Adrenal gland (tissue), 5 donors: ENCODE measurements at regions not wholly inside any gene's neighbourhood (a gene's known extent, or its start where the extent isn't known, plus 50 kb on each side); places are given as distances from the start of the nearest gene placed in this dataset.

Experiments
- CTCF ChIP-seq, 6 experiments: fragments of 450-650 bp in 4 of 6; fragments of 200-600 bp in 2 of 6; sonication (generic) in 1 of 6; IDR thresholded peaks; 1 replicate in 5 of 6; 2 replicates in 1 of 6; pipeline versions ENCODE4 v1.5.1 to v1.8.0; 2016 to 2021; ENCODE audit warnings: antibody characterized with exemption in 6 of 6, mild to moderate bottlenecking in 2 of 6, moderate library complexity in 1 of 6
- POLR2A ChIP-seq, 2 donors: fragments of 450-650 bp; IDR thresholded peaks; one replicate each; pipeline ENCODE4 v1.6.1; 2017; ENCODE audit warnings: antibody characterized with exemption in 2 of 2, mild to moderate bottlenecking in 2 of 2, moderate library complexity in 1 of 2
- donor health status: DM: no; HTN: no; CAD: no.

- TF ChIP-seq CTCF (IDR thresholded peaks at IDR 0.05), result no peak
- TF ChIP-seq POLR2A (IDR thresholded peaks at IDR 0.05), result no peak
Observed at GRCh38 chr10:9172276-9172675, 1117.8 kb downstream of the GATA3 start.
